ENCODE measurements at regions not wholly inside any gene's neighbourhood (a gene's known extent, or its start where the extent isn't known, plus 50 kb on each side); places are given as distances from the start of the nearest gene placed in this dataset.

- in situ Hi-C loops (cut with MboI; ENCODE audit: low sequenced_read_pairs): loop anchor here (25.0 kb wide), 3 partner anchors 217 to 792 kb away; no protein-coding TSS in a partner anchor
These were observed 153.0 kb upstream of the FAM20A start for GRCh38 chr17:68753985-68754769.

- in situ Hi-C loops (cut with MboI; ENCODE audit: low sequenced_read_pairs): loop anchor here (25.0 kb wide), 3 partner anchors 213 to 788 kb away; no protein-coding TSS in a partner anchor
These were observed 149.0 kb upstream of the FAM20A start for GRCh38 chr17:68750208-68750562.

- in situ Hi-C loops (cut with MboI; ENCODE audit: low sequenced_read_pairs): loop anchor here (25.0 kb wide), 3 partner anchors 212 to 787 kb away; no protein-coding TSS in a partner anchor
These were observed 148.4 kb upstream of the FAM20A start for GRCh38 chr17:68749349-68750207.

- in situ Hi-C loops (cut with MboI; ENCODE audit: low sequenced_read_pairs): no loop called here
These were observed 147.2 kb upstream of the FAM20A start for GRCh38 chr17:68748381-68748780.

GRCh38 chr17:68740555-68741447 is 139.6 kb upstream of the FAM20A start:
- in situ Hi-C loops (cut with MboI; ENCODE audit: low sequenced_read_pairs): no loop called here

GRCh38 chr17:68737761-68738443 is 136.7 kb upstream of the FAM20A start:
- in situ Hi-C loops (cut with MboI; ENCODE audit: low sequenced_read_pairs): no loop called here

- in situ Hi-C loops (cut with MboI; ENCODE audit: low sequenced_read_pairs): no loop called here
These were observed 133.8 kb upstream of the FAM20A start for GRCh38 chr17:68734931-68735330.

- in situ Hi-C loops (cut with MboI; ENCODE audit: low sequenced_read_pairs): no loop called here
These were observed 133.2 kb upstream of the FAM20A start for GRCh38 chr17:68734187-68734900.

GRCh38 chr17:68733241-68734176 is 132.3 kb upstream of the FAM20A start:
- in situ Hi-C loops (cut with MboI; ENCODE audit: low sequenced_read_pairs): no loop called here

GRCh38 chr17:68732301-68732749 is 131.2 kb upstream of the FAM20A start:
- in situ Hi-C loops (cut with MboI; ENCODE audit: low sequenced_read_pairs): no loop called here

GRCh38 chr17:68731465-68731864 is 130.3 kb upstream of the FAM20A start:
- in situ Hi-C loops (cut with MboI; ENCODE audit: low sequenced_read_pairs): no loop called here

- in situ Hi-C loops (cut with MboI; ENCODE audit: low sequenced_read_pairs): no loop called here
These were observed 118.3 kb upstream of the FAM20A start for GRCh38 chr17:68719431-68719830.

GRCh38 chr17:68718926-68719325 is 117.8 kb upstream of the FAM20A start:
- in situ Hi-C loops (cut with MboI; ENCODE audit: low sequenced_read_pairs): no loop called here

- in situ Hi-C loops (cut with MboI; ENCODE audit: low sequenced_read_pairs): no loop called here
These were observed 117.3 kb upstream of the FAM20A start for GRCh38 chr17:68718465-68718864.

GRCh38 chr17:68714676-68715075 is 113.5 kb upstream of the FAM20A start:
- in situ Hi-C loops (cut with MboI; ENCODE audit: low sequenced_read_pairs): no loop called here

GRCh38 chr17:68711858-68712257 is 110.7 kb upstream of the FAM20A start:
- in situ Hi-C loops (cut with MboI; ENCODE audit: low sequenced_read_pairs): no loop called here

GRCh38 chr17:68710976-68711375 is 109.8 kb upstream of the FAM20A start:
- in situ Hi-C loops (cut with MboI; ENCODE audit: low sequenced_read_pairs): no loop called here

- in situ Hi-C loops (cut with MboI; ENCODE audit: low sequenced_read_pairs): no loop called here
These were observed 109.0 kb upstream of the FAM20A start for GRCh38 chr17:68710035-68710780.
